Activated CD4-positive, alpha-beta T cell treated with anti-CD3 and anti-CD28 coated beads, Interleukin-2, Interleukin-6, amounts not matched to agents 100 ng/mL and 50 ng/mL, durations not matched to agents 16 hours and 8 hours (primary cell): ENCODE measurements at regions not wholly inside any gene's neighbourhood (a gene's known extent, or its start where the extent isn't known, plus 50 kb on each side); places are given as distances from the start of the nearest gene placed in this dataset.
"Not testable (repeated sequence)": the region's sequence is repeated elsewhere in the genome, so short reads cannot be mapped to it uniquely, and the experiment has no call there.

Source experiments
- DNase-seq: peaks from one replicate; pipeline ENCODE4 v3.0.0-alpha.2; 2020

- no peak for DNase-seq
These were observed 182.5 kb upstream of the INTU start for GRCh38 chr4:127450276-127450675.

DNA sequence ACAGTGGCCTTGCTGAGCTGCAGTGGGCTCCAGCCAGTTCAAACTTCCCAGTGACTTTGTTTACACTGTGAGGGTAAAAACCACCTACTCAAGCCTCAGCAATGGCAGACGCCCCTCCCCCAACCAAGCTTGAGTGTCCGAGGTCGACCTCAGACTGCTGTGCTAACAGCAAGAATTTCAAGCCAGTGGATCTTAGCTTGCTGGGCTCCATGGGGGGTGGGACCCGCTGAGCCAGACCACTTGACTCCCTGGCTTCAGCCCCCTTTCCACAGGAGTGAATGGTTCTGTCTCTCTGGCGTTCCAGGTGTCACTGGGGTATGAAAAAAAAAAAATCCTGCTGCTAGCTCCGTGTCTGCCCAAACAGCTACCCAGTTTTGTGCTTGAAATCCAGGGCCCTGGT is 168.9 kb upstream of the INTU start:
- DNase-seq = no peak

GRCh38 chr4:127469542-127469941 is 163.2 kb upstream of the INTU start:
- no peak for DNase-seq

DNA sequence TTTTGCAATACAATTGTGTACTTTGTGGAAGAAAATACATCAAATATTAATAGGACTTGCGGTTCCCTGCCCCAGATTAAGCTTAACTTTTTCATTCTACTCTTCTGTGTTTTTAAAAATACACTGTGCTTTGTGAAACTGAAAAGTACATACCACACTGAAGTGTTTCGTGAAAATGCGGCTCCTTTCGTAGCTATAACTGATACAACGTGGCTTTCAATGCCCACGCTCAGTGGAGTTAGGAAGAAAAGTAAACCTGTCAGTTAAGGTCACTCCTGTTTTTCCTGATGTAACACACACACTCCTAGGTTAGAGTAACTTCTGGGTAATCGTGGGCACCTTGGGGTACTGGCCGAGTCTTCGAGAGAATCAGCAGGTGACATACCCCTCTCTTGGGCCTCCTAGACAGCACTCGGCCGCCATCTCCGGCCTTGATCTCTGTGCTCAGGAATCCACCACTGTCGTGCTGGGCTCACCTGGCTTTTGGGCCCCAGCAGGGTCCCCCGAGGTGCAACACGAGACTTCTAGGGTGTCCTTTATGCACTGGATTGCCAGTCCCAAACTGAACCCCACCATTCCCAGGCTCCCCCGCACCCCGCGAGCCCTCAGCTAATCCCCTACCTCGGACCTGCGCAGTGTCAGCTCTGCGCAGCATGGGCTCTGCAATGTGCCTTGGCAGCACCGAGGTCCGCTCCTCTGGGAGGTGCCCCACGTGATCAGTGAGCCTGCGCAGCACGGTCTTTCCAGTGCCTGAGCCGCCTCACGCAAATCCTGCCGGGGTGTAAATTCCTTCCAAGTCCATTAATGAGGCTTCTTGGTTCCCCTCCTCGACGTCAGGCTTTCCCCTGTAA is 162.6 kb upstream of the INTU start:
- DNase-seq = no peak

DNA sequence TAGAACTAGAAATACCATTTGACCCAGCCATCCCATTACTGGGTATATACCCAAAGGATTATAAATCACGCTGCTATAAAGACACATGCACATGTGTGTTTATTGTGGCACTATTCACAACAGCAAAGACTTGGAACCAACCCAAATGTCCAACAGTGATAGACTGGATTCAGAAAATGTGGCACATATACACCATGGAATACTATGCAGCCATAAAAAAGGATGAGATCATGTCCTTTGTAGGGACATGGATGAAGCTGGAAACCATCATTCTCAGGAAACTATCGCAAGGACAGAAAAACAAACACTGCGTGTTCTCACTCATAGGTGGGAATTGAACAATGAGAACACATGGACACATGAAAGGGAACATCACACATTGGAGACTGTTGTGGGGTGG is 154.5 kb upstream of the INTU start:
- DNase-seq = not testable (repeated sequence)

GRCh38 chr4:127479031-127479622 is 153.6 kb upstream of the INTU start:
- peak; percentile 14 for DNase-seq

DNA sequence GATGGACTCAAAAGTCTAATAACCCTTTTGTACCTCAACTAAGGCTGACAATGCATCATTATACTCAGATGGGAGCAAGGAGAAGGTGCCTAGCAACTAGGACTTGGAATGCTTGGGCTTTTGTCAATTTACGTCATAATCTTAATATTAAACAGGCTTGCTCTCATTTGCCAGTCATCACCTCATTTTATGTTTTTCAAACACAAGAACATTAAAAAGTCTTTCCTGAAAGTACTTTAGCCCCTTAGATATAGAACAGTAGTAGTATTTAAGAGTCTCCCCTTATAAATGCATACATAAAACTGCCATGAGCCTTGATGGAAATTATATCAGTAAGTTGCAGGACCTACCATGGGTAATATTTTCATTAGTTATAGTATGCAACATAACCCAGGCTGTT is 150.7 kb upstream of the INTU start:
- DNase-seq = no peak

- no peak for DNase-seq
These were observed 148.6 kb upstream of the INTU start for GRCh38 chr4:127484117-127484516.

DNA sequence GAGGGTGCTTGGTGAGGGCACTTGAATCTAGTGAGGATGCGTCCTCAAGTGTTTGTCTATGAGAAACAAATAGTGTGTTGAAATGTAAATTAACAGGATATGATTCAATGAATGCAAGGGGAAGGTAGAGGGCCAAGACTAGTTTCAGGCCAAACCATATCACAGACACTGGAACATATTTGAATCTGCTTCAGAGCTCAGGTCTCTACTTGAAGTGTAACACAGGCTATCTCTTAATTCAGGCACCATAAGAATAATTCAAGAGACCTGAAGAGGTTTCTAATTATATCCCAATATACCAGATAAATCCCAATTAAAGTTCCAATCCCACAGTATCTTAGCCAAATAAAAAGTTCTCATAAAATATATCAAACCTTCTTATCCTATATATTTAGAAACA is 146.5 kb upstream of the INTU start:
- no peak for DNase-seq

DNA sequence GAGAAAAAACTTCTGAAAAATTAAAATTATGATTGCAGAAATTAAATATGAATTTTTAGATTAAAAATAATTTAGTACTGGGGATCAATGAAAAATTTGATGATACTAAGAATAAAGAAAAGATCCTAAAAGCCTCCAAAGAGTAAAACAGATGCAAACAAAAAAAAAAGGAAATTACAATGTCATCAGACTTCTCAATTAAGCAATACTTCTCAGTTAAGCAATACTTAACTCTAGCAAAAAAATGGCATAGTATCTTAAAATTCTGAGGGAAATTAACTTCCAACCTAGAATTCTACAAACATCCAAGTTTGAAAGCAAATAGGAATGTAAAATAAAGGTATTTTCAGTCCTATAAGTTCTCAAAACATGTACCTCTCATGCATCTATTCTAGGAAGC is 141.2 kb upstream of the INTU start:
- DNase-seq = no peak

DNA sequence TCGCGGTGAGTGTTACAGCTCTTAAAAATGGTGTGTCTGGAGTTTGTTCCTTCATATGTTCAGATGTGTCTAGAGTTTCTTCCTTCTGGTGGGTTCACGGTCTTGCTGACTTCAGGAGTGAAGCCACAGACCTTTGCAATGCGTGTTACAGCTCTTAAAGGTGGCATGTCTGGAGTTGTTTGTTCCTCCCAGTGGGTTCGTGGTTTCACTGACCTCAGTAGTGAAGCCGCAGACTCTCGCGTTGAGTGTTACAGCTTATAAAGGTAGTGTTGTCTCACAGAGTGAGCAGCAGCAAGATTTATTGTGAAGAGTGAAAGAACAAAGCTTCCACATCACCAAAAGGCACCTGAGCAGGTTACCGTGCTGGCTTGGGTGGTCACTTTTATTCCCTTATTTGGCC is 135.9 kb upstream of the INTU start:
- DNase-seq = peak; percentile 11

DNA sequence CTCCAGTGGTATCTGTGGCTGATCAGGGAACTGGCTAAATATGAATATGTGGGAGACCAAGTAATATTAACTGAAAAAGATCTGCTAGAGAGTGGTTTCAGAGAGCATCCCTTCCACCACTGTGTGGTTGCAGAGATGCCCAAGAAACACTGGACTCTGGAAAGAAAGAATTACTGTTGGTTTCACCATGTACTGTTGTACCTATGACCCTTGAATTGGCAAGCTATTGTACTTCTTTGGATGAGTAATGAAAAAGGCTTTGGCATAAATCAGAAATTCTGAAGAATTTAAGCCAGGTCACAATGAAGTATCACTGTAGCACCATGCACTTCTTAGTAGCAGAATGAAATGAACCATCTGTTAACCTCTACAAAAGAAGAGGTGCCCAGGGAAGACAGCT is 134.4 kb upstream of the INTU start:
- no peak for DNase-seq

- DNase-seq = no peak
These were observed 132.5 kb upstream of the INTU start for GRCh38 chr4:127500242-127500641.

DNA sequence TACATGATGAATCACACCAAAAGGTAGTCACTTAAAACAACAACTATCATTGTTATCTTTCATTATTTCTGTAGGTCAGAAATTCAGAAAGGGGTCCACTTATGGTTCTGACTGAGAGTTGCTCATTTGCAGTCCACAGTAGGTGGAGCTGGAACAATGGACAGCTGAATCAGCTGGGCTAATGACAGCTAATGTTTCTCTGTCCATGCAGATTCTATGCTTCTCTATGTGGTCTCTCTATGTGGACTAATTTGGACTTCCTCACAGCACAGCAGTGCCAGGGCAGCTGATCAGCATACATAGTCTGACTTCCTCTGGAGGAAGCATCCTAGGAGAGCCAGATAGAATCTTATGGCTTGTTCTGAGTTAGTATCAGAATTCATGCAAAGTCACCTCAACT is 131.7 kb upstream of the INTU start:
- DNase-seq = no peak

DNA sequence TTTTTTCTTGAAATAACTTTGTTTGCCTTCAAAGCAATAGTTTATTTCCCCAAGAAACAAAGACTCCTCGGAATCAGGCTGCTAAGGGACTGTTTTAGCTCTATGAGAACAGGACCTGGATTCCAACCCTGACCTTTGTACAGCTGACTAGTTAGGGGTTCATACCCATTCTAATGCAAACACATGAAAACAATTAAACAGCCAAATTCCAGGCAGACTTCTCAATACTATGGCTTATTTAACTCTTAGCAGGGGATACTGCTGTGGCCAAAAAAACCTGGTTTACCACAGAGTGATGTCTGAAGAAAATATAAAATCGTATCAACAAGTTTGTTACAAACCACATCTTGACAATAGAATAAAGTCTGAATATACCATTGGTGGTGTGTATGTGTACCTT is 129.6 kb upstream of the INTU start:
- DNase-seq = no peak

DNA sequence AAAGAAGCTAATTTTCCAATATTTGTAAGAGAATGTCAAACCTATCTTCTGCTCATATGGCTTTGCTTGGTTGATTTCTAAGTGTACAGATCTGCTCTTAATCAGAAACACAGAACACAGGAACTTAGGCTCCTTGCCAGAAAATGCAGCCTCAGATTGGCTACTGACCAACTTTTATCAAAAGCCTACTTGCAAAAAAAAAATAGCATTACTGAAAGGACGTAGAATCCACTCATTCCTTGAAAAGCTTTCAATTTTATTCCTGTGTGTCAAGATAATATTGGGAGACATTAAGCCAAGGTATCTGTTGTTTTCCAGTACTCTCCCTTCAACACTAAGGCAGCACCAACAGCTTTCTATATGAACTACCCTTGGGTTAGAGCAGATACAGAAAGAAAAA is 127.6 kb upstream of the INTU start:
- DNase-seq = no peak

- DNase-seq = no peak
These were observed 126.5 kb upstream of the INTU start for GRCh38 chr4:127506283-127506682.

DNA sequence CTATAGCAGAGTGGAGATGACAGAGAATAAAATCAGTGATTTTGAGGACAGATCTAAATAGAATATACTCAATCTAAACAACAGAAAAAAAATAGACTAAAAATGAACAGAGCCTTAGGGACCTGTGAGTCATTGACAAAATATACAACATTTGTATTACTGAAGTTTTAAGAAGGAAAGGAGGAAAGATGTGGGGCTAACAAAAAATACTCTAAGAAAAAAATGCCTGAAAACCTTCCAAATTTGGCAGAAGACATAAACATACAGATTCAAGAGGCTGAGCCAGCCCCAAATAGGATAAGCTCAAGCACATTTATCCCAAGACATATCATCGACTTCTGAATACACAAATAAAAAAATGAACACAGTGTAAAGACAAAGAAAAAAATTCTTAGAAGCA is 123.6 kb upstream of the INTU start:
- no peak for DNase-seq

GRCh38 chr4:127512672-127513071 is 120.1 kb upstream of the INTU start:
- not testable (repeated sequence) for DNase-seq

GRCh38 chr4:127515259-127515658 is 117.5 kb upstream of the INTU start:
- not testable (repeated sequence) for DNase-seq

DNA sequence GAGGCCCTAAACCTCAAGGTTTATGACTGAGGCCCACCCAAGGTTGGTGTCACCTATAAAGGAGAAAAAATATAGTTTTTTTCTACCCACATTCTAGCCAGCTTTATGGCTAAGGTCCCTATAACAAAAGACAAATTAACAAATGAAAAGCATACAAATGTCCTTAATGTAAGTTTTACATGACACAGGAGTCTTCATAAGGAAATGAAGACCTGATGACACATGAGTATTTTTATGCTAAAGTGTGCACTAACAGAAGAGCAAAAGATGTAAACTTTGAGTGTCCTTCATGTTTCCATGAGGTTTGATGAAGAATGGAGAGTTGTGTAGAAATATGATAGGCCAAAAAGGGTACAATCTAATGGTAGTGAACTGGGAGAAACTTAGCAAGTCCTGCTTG is 114.7 kb upstream of the INTU start:
- DNase-seq = no peak

- DNase-seq = no peak
These were observed 111.3 kb upstream of the INTU start for GRCh38 chr4:127521463-127521862.

GRCh38 chr4:127523369-127523768 is 109.4 kb upstream of the INTU start:
- no peak for DNase-seq

- no peak for DNase-seq
These were observed 107.1 kb upstream of the INTU start for GRCh38 chr4:127525608-127526007.

GRCh38 chr4:127528302-127528701 is 104.5 kb upstream of the INTU start:
- no peak for DNase-seq
